NCI-H1694 treated with DMSO at 0.1 percent for 48 hours (cell line): ENCODE measurements at regions not wholly inside any gene's neighbourhood (a gene's known extent, or its start where the extent isn't known, plus 50 kb on each side); places are given as distances from the start of the nearest gene placed in this dataset.
"Not testable (repeated sequence)": the region's sequence is repeated elsewhere in the genome, so short reads cannot be mapped to it uniquely, and the experiment has no call there.

ENCODE experiments used
- DNase-seq: peaks from one replicate; lab custom pipeline; 2025; lab: John Stamatoyannopoulos, UW

- DNase-seq, result no peak
Measured at GRCh38 chr6:40688214-40688761, 101.1 kb upstream of the LRFN2 start.

DNA sequence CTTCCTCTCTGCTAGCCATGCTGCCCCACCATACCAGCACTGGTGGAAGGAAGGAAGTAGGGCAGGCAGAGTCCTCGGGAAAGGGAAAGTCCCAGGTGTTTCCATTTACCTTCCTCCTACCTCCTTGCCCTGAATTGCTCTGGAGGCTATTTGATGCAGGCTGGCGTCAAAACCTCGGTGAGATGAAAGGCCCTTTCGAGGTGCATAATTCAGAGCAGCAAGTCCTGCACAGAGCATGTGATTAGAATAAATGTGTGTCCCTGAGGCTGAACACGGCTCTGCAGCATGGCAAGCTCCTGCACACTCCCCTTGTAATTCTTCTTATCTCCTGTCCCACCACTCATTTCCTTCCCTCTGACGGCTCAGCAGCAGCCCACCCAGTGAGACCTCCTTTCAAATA is 98.7 kb upstream of the LRFN2 start:
- DNase-seq, result no peak

DNA sequence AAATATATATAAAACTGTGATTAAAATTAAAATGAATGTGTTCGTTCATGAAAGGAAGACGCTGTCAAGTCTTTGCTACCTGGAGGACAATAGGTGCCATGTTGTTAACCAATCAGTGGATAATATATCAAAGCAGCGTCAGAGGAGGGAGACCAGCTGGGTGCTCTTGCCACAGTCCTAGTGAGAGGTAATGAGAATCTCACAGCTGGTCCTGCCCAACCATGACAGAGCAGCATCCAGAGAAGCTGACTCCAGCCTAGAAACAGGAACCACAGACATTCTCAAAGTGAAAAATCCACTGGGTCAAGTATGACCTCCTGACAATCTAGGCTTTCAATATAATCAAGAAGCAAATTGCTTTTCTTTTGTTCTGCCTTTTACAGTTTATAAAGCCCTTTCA is 94.5 kb upstream of the LRFN2 start:
- no peak for DNase-seq

DNA sequence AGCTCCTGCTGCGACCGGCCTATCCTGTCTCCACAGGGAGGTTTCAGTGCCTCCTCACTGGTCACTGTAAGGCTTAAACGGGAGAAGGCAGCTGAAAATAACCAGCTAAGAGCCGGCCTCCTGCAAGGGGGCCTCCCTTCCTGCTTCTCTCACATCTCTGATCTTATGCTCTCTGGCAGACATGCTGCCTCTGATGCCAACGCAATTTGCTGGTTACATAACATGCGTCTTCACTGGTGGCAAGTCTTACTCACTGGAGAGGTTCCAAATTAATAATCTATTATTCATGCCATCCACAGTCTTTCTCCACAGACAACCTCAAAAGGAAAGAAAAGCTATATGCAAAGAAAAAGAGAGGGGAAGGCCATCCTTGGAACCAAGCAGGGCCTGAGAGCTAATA is 91.8 kb upstream of the LRFN2 start:
- DNase-seq, result no peak

- DNase-seq, result no peak
Measured at GRCh38 chr6:40674170-40674569, 87.0 kb upstream of the LRFN2 start.

DNA sequence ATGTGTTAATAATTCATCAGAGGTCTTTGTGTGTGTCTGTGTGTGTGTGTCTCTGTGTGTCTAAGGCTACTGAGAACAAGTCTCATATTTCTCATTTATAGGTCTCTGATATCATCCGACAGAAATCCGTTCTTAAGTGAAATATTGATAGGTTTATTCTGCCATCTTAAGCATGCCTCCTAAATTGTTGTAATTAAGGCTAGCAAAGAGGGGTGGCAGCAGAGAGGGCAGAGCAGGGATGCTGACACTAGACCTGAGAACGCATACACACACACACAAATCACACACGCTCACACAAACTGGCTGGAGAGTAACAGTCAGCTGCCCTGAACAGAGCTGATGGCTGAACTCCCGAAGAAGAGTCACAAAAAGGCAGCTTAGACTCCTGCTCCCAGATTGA is 84.9 kb upstream of the LRFN2 start:
- no peak for DNase-seq

GRCh38 chr6:40671694-40672050 is 84.5 kb upstream of the LRFN2 start:
- no peak for DNase-seq

DNA sequence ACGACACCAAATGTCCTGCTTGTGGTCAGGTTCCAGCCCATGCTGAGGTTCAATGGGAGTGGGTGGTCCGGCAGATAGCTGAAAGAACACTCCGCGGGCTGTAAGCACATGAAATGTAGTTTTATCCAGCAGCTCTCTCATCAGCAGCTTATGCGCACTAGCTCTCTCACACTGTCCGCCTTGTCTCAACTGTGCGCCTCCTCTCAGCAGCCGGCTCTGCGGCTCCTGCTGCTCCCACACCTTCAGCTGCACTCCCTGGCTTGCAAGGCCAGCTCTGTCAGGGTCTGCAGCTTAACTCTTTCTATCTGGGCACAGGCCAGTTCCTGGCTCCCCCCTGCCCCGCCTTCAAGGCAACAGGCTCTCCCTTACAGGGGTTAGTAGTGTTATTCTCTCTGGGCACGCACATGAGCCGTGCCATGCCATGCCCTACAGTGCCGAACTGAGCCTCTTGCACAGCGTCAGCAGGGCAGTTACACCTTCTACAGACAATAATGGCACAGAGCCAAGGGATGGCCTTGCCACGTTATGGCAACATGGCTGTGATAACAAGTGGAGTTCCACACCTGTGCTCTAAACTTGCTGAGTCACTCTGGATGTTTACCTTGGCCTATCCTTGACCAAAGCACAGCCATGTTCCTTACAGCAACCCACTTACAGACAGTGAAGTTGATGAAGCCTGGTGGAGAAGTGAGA is 84.0 kb upstream of the LRFN2 start:
- no peak for DNase-seq

- DNase-seq, result no peak
Measured at GRCh38 chr6:40669343-40669742, 82.2 kb upstream of the LRFN2 start.

DNA sequence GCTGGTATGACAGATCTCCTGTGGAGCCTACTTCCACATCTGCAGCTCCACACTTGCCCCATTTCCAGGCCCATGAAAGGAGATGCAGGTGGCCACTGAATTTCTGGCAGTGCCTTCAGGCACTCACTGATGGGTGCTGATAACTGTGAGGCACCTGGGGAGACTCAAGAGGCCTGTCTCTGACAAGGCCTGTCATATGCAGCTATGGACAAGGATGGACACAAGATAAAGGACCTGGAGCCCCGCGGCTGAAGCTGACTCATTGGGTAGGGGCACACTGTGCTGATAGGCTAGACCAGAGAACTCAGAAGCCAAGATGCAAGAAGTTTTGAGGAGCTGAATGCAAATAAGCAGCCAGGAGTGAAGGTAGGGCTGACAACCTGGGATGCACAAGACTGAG is 81.0 kb upstream of the LRFN2 start:
- DNase-seq, result no peak

GRCh38 chr6:40666530-40666929 is 79.4 kb upstream of the LRFN2 start:
- no peak for DNase-seq

- no peak for DNase-seq
Measured at GRCh38 chr6:40661726-40662125, 74.6 kb upstream of the LRFN2 start.

DNA sequence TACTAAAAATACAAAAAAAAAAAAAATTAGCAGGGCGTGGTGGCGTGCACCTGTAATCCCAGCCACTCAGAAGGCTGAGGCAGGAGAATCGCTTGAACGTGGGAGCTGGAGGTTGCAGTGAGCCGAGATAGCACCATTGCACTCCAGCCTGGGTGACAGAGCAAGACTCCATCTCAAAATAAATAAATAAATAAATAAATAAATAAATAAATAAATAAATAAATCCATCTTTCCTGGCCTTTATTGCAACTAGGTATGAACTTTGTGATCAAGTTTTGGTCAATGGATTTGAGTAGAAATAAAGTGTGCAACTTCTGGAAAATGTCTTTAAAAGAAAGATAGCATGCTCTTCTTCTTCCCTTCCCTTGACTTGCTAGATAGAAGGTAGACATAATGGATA is 69.6 kb upstream of the LRFN2 start:
- not testable (repeated sequence) for DNase-seq

DNA sequence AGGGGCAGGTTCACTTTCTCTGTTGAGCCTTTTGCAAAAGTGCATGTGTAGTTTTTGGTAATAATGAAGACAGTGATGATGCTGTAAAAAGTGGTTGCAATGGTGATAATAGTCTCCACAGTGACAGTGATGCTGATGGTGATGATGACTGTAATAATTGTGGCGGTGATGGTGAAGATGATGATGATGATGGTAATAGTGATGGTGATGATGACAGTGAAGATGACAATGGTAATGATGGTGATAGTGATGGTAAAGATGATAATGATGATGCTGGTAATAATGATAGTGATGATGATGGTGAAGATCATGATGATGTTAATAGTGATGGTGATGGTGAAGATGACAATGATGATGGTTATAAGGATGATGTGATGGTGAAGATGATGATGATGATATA is 67.7 kb upstream of the LRFN2 start:
- no peak for DNase-seq

DNA sequence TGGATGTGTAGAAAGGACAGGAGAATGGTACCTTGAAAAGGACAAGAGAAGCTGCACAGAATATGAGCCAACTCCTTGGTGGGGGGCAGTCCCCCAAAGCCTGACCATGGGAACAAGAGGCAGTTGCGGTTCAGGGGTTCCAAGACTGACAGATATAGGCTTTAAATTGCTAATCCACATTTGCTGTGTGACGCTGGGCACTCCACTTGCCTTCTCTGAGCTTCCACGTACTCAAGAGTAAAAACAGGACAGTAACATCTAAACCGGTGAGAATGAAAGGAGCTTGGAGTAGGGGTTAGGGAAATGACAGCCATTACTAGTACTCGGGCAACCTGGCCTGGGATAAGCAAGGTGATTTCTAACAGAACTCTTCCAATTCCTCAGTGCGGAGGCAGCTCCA is 57.9 kb upstream of the LRFN2 start:
- no peak for DNase-seq

DNA sequence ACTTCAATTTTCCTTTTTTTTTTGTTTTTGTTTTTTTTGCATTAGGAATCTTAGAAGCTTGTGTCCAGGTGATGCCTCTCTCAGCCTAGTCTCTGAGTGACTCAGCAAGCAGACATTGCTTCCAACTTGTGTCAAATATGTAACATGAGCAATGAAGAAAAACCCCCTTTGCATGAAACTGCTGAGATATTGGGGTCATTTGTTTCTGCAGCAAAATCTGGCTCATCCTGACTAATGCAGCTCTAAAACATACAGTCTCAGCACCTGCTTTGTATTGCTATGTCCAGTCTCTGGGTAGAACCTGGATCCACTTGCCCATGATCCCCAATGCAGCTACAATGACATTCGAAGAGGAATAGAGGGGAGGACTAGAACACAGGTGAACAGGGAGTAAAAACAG is 55.7 kb upstream of the LRFN2 start:
- DNase-seq, result no peak

GRCh38 chr6:40642190-40642589 is 55.0 kb upstream of the LRFN2 start:
- DNase-seq, result no peak

DNA sequence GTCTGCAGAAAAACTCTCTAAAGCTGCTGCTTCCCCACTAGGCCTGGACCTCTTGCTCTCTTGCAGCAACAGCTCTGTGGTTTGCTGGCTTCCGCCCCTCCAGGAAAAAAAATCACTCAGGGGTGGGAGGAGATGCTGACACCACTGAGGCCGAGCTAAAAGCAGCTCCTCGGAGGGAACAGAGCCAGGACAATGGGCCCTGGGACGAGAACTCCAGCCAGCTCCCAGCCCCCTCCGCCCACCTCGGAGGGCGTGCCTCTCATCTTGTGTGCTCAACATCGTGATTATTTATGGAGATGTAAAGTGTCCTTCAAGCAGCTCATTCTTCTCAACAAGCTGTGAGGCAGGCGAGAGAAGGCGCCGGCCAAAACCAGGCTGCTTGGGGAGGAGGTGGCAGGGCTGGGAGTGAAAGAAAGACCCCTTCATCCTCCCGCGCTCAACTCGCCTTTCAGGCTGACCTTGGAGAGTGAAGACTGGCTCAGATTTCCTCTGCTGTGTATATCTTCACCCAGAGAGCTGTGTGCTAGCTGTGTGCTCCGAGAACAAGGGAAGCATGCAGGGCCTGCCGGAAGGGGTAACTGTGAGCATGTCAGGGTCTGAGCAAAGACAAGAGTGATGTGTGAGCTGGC is 53.5 kb upstream of the LRFN2 start:
- DNase-seq, result no peak
